GM21717 (cell line): ENCODE measurements at regions not wholly inside any gene's neighbourhood (a gene's known extent, or its start where the extent isn't known, plus 50 kb on each side); places are given as distances from the start of the nearest gene placed in this dataset.

Experiments
- ATAC-seq: cut with Tn5 transposase; IDR thresholded peaks from one replicate; pipeline ENCODE4 v1.9.1; 2021; ENCODE audit warnings: mild to moderate bottlenecking, moderate library complexity; ENCODE audit not compliant: unreplicated experiment

DNA sequence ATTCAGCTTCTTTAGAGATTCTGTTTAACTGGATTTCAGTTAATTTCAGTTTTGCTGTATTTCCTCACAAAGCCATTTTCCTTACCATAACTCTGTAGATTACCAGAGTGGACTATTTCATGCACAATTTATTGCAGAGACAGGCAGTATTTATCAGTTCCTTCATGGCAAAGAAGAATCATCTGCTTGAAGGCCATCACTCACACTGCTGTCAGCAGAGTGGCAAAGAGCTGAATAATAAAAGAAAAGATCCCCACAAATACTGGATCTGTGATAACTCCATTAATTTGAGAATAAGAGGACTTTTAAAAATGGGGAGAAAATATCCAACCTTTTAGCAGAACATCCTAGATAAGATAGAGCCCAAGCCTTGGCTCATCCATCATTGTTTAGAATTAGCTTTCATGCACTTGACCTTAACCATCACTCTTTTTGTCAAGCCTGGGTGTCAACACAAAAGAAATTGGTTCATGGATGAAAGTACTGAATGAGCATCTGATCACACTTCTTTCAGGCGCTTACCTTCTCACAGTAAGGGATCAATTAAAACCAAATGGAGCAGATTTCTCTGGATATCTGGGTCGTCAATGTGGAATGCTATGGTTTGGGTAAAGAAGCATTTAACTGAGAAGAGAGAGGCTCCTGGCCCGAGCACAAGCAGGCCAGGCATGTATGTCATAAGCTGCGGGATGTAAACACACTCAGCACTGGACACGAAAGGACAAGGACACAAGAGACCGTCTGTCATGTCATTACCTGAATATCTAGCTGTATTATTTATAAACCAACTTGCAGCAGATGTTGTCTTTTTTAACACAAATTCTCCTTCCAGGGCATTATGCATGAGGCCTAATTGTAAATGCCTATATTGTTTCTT lies 376.2 kb downstream of the ZNF521 start:
- ATAC-seq, result no peak

DNA sequence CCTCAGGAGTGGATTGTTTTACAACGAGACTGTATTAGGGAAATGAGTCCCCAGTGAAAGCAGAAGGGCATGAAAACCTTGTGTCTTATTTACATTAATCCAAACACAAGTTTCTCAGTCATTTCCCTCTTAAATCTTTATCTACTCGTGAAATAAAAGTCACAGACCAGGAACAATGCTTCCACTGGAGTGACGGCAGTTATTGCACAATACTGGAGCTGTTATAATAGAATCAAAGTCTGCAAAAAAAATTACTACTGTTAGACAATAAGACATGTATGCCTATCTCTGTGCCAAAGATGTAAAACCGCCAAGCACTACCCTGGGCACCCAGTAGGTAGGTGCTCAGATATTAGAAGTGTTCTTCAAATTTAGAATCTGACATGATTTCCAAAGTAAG lies 375.5 kb downstream of the ZNF521 start:
- ATAC-seq, result no peak

DNA sequence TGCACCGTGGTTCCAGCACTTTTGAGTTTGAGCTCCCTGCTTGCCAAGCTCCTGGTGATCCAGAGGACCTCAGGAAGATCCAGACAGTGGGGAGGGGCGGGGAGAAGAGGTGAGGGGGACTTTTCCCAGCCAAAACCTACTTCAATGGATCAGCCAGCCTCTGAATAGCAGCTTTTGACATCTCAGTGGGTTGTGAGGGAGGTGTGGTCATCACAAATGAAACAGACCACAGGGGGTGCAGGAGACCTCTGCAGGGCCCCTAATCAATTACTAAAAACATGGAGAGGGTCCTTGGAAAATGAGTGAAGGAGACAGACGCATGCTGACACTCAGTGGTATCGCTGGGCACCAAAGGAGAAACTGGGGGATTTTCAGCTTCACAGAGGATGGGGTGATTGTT lies 372.7 kb downstream of the ZNF521 start:
- no peak for ATAC-seq

DNA sequence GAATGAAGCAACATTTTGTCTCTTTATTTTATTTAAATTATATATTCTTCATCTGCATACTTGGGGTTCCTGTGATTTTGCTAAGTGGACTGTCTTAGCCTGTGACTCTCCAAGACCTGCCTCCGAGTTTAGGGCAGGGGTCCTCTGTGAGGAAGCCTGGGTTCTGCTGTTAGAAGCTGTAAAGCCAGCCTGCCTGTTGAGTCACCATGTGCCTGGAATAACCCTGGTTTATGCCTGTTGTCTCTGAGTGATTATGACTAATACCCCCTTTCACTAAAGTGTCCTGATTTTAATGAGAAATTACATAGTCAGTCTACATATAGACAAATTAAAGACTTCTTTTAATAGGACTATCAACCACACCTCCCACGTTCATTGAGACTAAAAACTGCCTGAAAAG lies 369.1 kb downstream of the ZNF521 start:
- no peak for ATAC-seq

DNA sequence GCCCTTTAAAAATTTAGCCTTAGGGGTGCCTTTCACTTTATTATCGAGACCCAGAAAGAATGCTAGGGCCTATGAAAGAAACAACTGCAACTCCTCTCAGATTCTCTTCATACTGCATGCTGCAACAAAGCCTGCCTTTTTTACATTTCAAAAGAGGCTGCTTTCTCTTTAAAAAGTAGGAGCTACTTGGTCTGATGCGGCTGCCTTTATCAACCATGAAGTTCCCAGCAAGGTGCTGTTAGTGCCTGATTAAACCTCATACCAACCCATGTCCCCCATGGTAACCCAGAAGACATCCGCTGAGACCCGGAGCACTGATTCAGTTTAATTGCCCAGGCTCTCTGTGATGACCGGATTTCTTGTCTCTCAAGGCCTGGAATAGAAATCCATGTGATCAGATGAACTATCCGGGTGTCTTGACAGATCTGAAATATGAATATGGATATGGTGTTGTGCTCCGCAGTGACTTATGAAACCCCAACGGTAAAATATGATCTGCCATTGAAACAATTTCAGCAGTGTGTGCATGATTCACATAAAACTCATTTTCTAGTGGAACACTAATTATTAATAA lies 368.3 kb downstream of the ZNF521 start:
- no peak for ATAC-seq

DNA sequence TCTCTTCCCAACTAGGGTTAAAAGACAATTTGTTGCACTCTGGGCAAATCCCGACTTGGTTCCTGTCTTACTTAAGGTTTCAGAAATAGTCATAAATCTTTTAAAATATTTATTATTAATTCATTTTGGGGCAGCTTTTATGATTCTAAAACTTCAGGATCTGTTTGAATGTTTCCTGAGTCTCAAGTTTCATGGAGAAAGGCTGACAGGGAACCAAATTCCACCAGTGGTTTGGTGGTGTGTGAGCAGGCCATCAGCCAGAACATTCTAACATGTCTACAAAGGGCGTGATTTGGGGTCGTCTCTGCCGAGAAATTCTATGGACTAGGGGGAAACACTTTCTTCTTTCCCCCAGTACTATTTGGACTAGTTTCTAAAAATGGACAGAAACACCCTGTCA lies 366.4 kb downstream of the ZNF521 start:
- no peak for ATAC-seq

DNA sequence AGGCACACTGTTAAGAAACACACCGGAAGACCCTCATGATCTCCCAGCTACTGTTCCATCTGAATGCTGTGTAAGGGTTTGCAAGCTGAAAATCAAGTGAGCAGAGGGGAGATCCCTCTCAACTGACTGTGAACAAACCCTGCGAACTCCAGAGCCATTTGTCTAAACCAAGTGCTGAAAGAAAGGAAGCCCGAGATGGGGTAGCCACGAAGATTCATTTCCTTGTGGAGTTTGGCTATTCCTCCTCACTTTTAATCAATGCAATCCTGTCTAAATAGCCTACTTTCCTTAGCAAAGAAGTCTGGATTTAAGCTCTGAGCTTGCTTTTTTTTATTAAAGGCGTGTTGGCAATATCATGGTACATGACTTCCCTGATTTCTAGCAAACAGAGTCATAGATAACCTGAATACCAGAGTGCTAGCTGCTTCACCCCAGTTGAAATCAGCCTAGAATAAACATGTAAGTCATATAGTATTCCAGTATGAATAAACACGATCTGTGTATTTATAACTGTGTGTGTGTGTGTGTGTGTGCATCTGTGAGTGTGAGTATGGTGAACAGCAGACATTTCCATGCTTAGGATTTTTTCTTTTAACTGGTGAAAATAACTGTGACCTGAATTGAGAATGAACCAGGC lies 365.2 kb downstream of the ZNF521 start:
- no peak for ATAC-seq

DNA sequence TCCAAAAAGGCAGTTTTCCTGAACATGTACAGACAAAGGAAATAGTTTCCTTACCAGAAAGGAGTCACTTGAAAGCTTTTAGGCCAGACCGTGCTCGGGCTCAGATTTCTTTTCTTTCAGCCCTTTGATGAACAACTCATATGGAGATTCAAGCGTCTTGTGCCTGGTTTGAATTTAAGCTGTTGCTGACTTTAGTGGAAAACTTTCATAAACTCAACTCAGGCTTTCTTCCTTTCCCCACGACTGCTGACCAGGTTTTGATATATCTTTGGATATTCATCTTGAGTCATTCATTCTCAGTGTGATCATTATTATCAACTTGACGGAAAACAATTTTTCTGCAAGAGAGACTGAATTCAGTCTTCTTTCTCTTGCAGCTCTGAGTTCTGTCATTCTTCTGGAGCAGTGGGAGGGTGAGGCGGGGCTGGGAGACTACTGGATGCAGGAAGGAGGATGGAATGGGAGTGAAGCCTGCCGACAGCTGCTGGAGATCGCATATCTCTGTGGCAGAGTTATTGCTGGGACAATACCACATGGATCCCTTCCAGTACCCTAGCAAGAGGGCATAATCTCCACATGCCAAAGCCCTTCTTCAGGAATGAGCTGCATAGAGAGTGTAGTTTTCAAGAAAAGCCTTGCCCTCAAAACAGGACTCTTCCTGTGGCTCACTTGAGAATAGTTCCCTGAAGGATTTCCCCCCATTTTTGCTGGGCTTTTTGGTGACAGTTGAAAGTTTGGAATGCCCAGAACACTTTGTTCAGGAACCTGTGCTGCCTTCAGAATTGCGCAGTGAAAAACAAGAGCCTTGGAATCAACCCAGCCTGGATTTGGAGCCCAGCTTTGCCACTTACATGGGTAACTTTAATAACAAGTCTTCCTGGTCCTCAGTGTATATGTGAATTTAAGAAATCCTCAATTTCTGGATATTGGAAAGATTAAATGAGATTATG lies 364.4 kb downstream of the ZNF521 start:
- no peak for ATAC-seq

DNA sequence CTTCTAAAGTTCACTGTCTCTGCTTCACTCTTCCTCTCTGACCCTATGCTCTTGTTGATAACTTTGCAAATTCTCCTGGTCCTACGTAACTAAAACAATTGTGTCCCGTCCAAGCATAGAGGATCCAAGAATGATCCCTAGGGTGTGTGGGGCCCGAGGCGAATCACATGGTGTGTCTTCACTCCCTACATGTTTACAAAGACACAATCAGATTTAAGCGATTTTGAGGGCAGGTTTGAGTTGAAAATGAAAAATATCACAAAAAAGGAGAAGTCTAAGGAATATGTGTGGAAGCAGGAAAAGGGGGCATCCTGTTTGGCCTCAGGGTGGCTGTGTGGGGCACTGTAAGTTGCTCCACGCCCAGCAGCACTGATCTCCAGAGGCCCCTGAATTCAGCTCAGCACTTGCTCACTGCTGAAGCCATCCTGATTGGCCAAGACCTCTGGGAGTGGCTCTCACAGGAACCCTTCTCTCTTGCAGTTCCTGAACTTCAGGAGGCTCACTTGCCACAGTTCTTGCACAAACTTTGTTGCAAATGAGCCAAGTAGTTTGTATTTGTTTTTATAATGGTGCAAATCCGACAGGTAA lies 363.6 kb downstream of the ZNF521 start:
- no peak for ATAC-seq

DNA sequence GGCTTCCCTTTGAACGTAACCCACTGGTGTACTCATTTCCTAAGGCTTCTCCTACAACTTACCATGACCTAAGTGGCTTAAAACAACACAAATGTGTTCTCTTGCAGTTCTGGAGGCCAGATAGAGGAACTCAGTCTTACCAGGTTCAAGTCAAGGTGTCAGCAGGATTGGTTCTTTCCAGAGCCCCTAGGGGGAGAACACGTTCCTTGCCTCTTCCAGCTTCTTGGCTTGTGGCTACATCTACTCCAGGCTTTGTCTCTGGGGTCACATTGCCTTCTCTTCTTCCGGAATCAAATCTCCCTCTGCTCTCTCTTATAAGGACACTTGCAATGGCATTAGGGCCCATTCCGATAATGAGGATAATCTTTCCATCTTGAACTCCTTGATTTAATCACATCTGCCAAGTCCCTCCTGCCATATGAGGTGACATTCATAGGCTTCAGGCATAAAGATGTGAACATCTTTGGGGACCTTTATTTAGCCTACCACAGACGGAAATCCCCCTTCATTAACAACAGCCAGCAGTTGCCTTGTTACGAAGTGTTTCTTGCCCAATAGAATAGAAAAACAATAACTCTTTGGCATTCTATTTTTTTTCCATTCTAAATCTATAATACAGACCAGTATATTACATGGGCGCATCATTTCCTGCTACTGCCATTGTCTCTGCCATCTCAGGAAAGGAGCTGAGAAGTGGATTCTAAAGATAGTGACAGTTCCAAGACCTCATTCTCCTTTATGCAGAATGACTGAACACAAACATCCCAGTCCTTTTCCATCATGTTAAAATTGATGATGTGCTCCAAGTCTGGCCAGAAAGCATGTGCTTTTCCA lies 362.0 kb downstream of the ZNF521 start:
- ATAC-seq, result no peak

DNA sequence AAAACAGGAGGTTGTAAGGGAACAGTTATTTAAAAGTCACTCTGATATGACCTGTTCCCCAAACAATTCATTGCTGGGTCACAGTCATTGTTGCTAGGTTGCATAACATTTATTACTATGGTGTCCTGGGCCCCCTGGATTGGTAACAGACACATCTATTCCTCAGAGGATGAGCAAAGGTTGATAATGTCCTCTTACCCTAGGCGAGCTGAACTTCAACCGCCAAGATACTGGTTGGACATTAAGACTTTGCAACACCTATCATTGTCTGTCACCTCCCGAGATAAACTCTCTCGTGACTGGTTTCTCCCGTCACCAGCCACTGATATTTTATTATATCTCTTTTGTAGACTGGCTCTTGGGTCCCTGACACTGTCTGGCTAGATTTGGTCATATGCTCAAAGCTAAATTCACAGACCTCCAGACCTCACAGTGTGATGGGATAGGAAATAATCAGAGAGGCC lies 361.3 kb downstream of the ZNF521 start:
- ATAC-seq, result no peak

DNA sequence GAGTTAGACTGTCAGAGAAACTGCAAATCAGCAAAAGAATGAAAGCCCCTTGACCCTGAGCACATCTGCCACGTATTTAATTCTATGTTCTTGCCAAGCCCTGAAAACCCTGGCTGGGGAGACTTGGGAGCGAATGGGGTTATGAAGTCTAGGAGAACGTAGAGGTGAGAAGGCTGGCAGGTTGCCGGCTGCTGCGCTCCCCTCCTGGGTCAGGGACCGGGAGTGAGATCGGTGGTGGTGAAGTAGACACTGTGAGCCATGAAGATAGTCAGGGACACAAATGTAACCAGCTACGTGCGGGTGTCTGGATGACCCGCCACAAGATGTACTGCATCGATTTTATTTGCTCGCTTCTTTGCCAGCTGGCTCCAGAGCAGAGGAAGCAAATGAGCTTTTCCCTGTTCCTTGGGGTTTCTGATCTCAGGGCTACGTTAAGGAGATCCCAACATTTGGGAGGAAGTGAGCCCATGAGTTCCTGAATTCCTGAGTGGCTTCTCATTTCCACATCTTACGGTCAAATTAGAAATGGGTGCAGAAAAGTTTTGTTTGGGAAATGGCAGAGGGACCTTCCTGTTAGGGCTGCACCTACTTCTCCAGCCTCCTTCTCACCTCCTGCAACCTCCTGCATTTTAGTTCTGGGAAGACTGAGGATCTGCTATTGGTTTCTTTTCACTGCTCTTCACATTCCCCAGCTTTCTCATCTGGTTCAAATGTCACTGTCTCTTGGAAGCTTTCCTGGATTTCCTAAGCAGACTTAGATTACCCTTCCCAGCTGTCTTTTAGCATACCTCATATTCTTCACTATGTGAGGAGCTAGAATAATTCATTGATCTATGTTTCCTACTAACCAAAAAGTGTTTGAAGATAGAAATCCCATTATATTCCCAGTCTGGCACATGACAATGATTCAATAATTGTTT lies 360.6 kb downstream of the ZNF521 start:
- no peak for ATAC-seq

DNA sequence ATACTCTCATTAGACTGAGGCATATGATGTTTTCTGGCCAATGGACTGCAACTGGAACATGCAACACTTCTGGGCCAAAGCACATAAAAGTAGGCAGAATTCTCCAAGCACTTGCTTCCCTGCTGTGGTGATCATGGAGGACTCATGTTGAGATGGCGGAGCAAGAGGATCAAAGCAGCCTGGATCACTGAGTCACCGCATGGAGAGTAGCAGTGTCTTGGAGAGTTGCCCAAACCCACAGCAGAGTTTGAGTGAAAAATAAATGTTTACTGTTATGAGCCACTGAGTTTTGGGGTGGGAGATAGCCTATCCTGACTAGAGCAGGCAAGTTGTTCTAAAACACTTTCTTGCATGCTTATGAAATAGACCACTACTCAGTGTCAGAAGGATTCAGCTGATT lies 359.5 kb downstream of the ZNF521 start:
- ATAC-seq, result no peak

DNA sequence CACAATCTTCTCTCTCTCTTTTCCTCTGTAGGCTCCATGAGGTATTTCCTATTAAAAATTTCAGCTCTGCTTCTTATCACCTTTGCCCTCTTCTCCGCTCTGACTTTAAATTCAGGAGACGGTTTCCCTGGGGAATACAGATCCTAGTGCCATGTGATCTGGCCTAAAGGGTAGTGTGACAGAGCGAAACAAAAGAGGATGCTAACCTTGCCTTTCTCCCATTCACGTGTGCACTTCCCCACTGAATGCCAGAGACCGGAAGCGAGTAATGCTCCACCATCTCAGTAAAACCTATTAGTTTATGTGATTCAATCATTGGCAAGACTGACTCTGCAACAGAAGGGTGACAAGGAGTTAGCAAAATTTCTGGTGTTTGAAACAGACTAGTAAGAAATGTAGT lies 358.3 kb downstream of the ZNF521 start:
- ATAC-seq, result no peak

DNA sequence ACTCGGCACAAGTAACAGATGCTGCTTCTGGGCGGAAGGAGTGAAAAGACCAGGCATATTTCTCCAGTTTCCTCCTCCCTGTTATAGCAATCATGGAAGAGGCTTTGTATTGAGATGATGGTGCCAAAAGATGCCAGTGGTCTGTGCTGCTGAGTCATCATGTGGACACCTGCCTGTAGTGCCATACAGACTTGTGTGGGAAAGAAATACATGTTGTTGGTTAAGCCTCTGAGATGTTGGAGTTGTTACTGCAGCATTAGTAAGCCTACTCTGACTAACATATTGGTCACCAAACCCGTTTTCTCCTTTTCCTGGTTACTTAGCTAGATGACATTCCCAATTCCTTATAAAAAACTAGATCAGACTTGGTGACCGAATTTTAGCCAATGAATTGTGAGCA lies 356.9 kb downstream of the ZNF521 start:
- ATAC-seq, result no peak

DNA sequence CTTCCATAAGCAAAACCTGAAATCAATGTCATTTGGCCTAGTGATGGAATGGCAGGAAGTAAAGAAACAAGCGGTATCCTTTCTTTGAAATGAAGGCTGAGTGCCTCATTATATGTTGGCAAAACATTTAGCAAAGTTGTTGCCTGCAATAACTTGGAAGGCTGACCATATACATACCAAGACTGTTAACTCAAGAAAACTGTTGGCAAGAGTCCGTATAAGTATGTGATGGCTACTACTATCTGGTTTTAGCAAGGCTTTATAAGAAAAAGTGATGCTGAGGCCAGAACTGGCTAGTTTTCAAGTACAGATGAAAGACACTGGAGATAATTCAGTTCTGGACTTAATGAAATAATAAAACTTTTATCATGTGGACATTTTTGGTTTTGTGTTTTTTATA lies 356.2 kb downstream of the ZNF521 start:
- no peak for ATAC-seq

DNA sequence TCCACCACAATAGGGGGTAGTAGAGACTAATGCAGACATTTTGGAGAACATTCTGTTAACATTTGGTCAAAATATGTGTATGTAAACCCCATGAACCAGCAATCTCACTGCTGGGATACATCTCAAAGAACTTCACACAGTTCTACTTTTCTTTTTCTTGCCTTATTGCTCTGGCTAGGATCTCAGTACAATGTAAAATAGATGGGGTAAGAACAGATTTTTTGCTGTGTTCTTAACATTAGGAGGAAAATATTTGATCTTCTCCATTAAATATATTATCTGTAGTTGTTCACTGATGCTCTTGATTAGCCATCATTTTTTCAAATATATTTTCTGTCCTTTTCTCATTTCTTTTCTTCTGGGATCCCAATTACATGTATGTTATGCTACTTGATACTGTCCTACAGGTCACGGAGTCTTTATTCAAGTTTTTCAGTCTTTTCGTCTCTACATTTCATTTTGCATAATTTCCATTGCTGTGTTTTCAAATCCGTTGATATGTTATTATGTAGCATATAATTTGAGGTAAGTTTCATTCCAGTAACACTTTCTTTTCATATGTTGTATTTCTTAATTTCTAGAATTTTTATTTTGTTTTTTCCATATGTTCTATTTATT lies 352.2 kb downstream of the ZNF521 start:
- ATAC-seq, result no peak

DNA sequence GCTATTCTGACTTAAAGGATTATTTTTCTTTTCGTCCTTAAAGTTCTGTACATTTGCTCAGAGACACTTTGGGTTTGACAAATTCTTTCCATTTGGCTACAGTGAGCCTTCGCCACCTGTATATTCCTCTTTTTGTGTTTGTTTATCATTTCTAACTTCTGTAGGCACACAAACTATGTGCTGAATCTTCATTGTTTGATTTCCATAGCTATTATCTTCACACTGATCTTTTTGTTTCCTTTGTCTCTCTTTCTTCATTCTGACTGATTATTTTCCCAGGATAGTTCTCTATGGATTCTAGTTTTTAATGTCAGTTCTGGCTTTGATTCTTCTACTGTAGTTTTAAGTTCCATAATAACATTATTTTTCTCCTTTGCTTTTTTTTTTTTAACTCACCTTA lies 350.2 kb downstream of the ZNF521 start:
- ATAC-seq, result no peak
